Tongue (tissue), 1 donor: ENCODE measurements at regions not wholly inside any gene's neighbourhood (a gene's known extent, or its start where the extent isn't known, plus 50 kb on each side); places are given as distances from the start of the nearest gene placed in this dataset.
A peak's percentile ranks its signal among the peaks of the same experiment; 100 is the strongest.

Experiments used
- DNase-seq: peaks from one replicate; pipeline ENCODE4 v3.0.0-alpha.2; 2015

GRCh38 chr9:129505270-129505902 is 115.5 kb downstream of the C9orf50 start:
- DNase-seq, result no peak

- DNase-seq, result no peak
Observed at GRCh38 chr9:129504404-129504803, 116.5 kb downstream of the C9orf50 start.

GRCh38 chr9:129501771-129502319 is 119.1 kb downstream of the C9orf50 start:
- DNase-seq, result no peak

- no peak for DNase-seq
Observed at GRCh38 chr9:129500863-129501770, 119.8 kb downstream of the C9orf50 start.

- peak; percentile 80 for DNase-seq
Observed at GRCh38 chr9:129500161-129500862, 120.6 kb downstream of the C9orf50 start.

GRCh38 chr9:129498451-129499384 is 122.2 kb downstream of the C9orf50 start:
- DNase-seq, result no peak

GRCh38 chr9:129497813-129498450 is 123.0 kb downstream of the C9orf50 start:
- peak; percentile 34 for DNase-seq

- no peak for DNase-seq
Observed at GRCh38 chr9:129497005-129497812, 123.7 kb downstream of the C9orf50 start.

GRCh38 chr9:129496473-129497004 is 124.4 kb downstream of the C9orf50 start:
- peak; percentile 98 for DNase-seq

GRCh38 chr9:129495620-129496472 is 125.1 kb downstream of the C9orf50 start:
- DNase-seq, result peak; percentile 96

GRCh38 chr9:129494113-129494789 is 126.7 kb downstream of the C9orf50 start:
- peak; percentile 44 for DNase-seq

- DNase-seq, result no peak
Observed at GRCh38 chr9:129493706-129494047, 127.2 kb downstream of the C9orf50 start.

GRCh38 chr9:129493002-129493705 is 127.7 kb downstream of the C9orf50 start:
- DNase-seq, result no peak

GRCh38 chr9:129491487-129491855 is 129.4 kb downstream of the C9orf50 start:
- no peak for DNase-seq

GRCh38 chr9:129490583-129491486 is 130.1 kb downstream of the C9orf50 start:
- DNase-seq, result no peak

- no peak for DNase-seq
Observed at GRCh38 chr9:129489838-129490582, 130.9 kb downstream of the C9orf50 start.
